ENCODE measurements at regions not wholly inside any gene's neighbourhood (a gene's known extent, or its start where the extent isn't known, plus 50 kb on each side); places are given as distances from the start of the nearest gene placed in this dataset.

- TF ChIP-seq CSRNP3 (CRISPR knock-in tag; IDR thresholded peaks at IDR 0.05) (no peak), CSDC2 (CRISPR knock-in tag; IDR thresholded peaks at IDR 0.05) (no peak), BACH2 (CRISPR knock-in tag; IDR thresholded peaks at IDR 0.05; ENCODE audit: borderline replicate concordance) (no peak), ZNF70 (CRISPR knock-in tag; IDR thresholded peaks at IDR 0.05) (no peak)
- no peak for ATAC-seq
These were observed 94.3 kb upstream of the ASIC2 start for GRCh38 chr17:33387406-33387805.

- peak; percentile 79 for ATAC-seq
- peak; percentile 80; the same call in 1 of the 2 replicates for TF ChIP-seq GLIS3 (CRISPR knock-in tag; IDR thresholded peaks at IDR 0.05)
- TF ChIP-seq RARB (CRISPR knock-in tag; IDR thresholded peaks at IDR 0.05) = no peak
- TF ChIP-seq TSHZ2 (CRISPR knock-in tag; IDR thresholded peaks at IDR 0.05) = 0 out of 2 replicates have a peak, but pooled peaks have one; percentile 53
- no peak for TF ChIP-seq ZFP3 (CRISPR knock-in tag; IDR thresholded peaks at IDR 0.05)
- peak; percentile 9; the same call in 1 of the 2 replicates for TF ChIP-seq ZNF8 (CRISPR knock-in tag; IDR thresholded peaks at IDR 0.05)
- no peak for TF ChIP-seq ARNTL (CRISPR knock-in tag; IDR thresholded peaks at IDR 0.05; ENCODE audit: borderline replicate concordance, low read depth)
- peak; percentile 97 for TF ChIP-seq ISL1 (CRISPR knock-in tag; IDR thresholded peaks at IDR 0.05)
- TF ChIP-seq ZNF565 (CRISPR knock-in tag; conservative IDR thresholded peaks at IDR 0.05; ENCODE audit: low read depth) = 0 out of 2 replicates have a peak, but pooled peaks have one; percentile 13
- no peak for TF ChIP-seq PPARA (CRISPR knock-in tag; IDR thresholded peaks at IDR 0.05; ENCODE audit: borderline replicate concordance)
- 0 out of 2 replicates have a peak, but pooled peaks have one; percentile 34 for TF ChIP-seq ESRRG (CRISPR knock-in tag; IDR thresholded peaks at IDR 0.05)
- TF ChIP-seq OSR1 (CRISPR knock-in tag; IDR thresholded peaks at IDR 0.05) = no peak
- TF ChIP-seq BACH2 (CRISPR knock-in tag; IDR thresholded peaks at IDR 0.05; ENCODE audit: borderline replicate concordance) = no peak
- peak; percentile 56; the same call in 1 of the 2 replicates for TF ChIP-seq CREB5 (CRISPR knock-in tag; IDR thresholded peaks at IDR 0.05; ENCODE audit: low read depth)
- TF ChIP-seq CSRNP3 (CRISPR knock-in tag; IDR thresholded peaks at IDR 0.05) = no peak
- peak; percentile 34; the same call in 1 of the 2 replicates for TF ChIP-seq CSDC2 (CRISPR knock-in tag; IDR thresholded peaks at IDR 0.05)
- no peak for TF ChIP-seq TCF4 (CRISPR knock-in tag; IDR thresholded peaks at IDR 0.05; ENCODE audit: borderline replicate concordance)
- peak; percentile 29; the same call in 1 of the 2 replicates for TF ChIP-seq PATZ1 (CRISPR knock-in tag; IDR thresholded peaks at IDR 0.05; ENCODE audit: borderline replicate concordance)
- no peak for TF ChIP-seq POU6F1 (CRISPR knock-in tag; IDR thresholded peaks at IDR 0.05; ENCODE audit: borderline replicate concordance, low read depth)
These were observed 96.5 kb upstream of the ASIC2 start for GRCh38 chr17:33389504-33390135.
